AG08395 (cell line): ENCODE measurements at regions not wholly inside any gene's neighbourhood (a gene's known extent, or its start where the extent isn't known, plus 50 kb on each side); places are given as distances from the start of the nearest gene placed in this dataset.
"Not testable (repeated sequence)": the region's sequence is repeated elsewhere in the genome, so short reads cannot be mapped to it uniquely, and the experiment has no call there.

ENCODE experiments used
- DNase-seq: peaks from one replicate; pipeline ENCODE4 v3.0.0; 2012; ENCODE audit warnings: mixed read lengths, low spot score

DNA sequence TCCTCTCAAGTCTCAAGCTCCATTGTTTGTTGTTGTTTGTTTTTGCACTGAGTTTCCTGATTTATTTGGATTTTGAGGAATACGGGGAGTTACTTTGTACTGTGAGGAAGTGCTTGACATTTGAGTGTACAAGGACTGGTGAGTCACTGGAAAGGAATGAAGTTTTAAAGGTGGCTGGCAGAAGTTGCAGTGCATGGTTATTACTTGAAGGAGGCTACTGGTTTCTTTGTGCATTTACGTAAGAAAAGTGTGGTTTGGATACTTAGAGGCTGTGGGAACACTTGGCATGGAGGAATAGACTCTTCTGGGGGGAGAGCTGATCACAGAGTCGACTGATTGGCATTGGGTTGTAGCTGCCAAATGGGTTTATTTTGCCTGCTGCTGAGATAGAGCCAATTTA is 919.0 kb downstream of the TAF11L14 start:
- DNase-seq, result no peak

DNA sequence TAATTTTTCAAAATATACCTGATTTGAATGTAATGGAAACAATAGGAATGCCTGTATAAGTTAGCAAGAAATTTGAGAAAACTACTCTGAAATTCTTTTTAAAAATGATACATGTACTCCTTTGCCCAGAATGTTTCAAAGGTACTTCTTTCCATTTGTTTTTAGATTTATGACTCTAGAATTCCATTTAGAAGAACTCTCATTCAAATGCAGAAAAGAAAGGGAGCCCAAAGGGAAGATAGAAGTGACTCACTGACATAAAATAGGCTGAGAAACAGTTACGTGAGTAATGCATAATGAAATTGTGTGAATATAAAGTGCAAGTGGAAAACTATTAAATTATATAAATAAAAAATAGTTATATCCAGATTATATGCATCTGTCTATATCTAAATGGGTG is 926.3 kb downstream of the TAF11L14 start:
- no peak for DNase-seq

DNA sequence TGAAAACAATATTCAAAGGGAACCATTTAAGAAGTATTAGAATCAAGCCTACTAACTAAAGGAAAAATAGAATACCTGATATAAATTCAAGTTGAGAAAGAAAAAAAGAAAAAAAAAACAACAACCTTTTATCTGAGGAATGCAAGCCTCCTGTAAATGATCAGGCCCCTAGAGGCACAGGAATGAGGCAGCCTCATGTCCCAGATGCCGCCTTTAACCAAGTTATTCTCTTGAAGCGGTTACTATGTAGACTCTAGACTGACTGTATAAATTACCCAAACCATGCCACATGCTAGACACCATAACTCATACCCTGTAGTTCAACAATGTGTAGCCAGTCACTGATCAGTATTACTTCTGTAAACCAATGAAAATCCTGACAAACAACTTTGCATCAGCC is 929.6 kb downstream of the TAF11L14 start:
- DNase-seq, result no peak

DNA sequence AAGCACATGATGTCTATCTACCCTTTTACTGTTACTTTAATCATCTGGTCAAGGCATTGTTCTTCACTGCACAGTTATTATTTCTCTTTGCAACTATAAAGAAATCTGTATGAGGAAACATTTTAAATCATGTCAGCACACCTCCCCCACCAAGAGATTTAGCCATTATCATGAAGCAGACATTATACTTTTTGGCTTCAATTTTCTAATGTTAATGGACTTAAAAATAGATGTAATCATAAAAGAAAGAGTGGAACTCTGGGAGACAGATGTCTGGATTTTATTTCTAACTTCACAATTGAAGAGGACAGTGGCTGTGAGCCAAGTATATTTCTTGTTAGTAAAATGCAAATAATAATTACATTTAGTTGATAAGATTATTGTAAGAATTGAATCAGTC is 932.4 kb downstream of the TAF11L14 start:
- DNase-seq, result no peak

DNA sequence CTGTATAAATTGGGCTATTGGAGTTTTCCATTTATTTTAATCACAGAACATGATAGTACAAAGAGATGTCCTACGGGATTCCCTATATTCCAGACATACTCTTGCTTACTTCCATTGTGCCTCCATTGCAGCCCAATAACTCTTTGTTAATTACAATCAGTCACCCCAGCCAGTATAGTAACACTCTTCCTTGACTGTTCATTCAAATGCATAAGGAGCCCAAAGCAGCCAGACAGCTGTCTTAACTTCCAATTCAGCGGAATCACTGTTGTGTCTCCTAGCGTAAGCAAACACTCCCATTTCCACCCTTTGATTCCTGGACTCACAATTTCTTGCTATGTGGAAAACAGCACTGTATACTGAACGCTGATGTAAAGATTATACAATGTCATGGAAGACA is 942.3 kb downstream of the TAF11L14 start:
- DNase-seq, result no peak

DNA sequence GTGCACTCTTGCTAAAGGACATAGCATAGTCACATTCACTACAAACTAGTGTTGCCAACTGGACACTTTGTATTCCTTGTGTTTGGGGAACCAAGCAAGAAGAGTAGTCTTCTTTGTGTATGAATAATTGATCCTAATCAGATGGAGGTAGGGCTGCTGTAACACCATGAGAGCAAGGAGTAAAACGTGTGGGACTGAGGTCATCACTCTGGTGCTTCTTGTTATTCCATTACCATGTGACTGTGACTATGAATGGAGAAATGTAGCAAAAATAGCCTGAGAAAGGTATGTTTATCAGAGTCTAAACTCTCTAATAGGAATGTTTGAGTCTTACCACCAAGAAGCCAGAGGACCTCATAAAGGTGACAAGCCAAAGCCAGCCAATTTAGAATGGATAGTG is 966.9 kb downstream of the TAF11L14 start:
- DNase-seq, result no peak

DNA sequence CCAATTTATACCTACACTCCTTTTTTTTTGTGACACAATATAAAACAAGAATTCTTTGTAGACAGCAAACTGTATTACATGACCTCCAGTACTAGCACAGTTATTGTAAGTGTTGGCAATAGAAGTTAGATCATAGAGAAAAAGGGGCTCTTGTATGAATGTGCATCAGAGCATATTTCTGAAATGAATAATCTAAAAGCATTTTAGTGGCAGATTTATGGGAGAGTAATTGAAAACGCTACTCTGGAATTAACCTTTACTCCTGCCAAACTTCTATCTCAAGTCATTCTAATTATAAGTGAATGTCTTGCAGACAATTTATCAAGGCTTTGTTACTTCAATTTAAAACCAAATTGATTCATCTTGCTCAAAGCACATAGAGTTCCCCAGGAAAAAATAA is 968.1 kb downstream of the TAF11L14 start:
- no peak for DNase-seq

DNA sequence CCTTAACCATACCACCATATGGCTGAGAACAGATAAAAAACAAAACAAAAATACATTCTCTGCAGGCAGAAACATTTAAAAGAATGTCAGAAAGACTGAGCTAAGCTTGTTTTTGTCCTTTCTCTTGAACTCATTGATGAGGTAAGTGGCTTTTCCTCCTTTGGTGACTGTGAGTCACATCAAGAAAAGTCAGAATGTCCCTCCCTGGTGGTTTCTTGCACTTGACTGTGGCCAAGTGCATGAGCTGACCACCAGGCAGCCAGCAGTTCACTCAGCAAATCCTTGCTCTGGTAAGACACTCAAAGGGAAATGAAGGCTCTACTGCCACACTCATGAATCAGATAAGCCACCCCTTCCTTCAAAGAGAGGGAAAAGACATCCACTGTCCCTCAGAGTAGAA is 970.9 kb downstream of the TAF11L14 start:
- DNase-seq, result no peak

DNA sequence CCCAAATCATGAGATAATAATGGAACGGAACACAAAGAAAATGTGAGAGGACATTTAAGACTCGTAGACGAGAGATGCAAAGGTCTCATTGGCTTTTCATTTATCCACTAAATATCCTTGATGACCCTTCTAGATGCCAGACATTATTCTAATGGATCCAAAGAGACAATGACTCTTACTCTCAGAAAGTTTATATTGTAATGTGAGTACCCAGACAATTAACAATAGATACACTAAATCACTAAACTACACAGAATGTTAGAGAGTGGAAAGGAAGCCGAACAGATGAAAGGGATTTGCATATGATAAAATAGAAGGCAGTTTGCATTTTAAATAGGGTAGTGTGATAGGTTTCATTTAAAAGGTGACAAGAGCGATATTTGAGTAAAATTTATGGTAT is 973.3 kb downstream of the TAF11L14 start:
- no peak for DNase-seq

DNA sequence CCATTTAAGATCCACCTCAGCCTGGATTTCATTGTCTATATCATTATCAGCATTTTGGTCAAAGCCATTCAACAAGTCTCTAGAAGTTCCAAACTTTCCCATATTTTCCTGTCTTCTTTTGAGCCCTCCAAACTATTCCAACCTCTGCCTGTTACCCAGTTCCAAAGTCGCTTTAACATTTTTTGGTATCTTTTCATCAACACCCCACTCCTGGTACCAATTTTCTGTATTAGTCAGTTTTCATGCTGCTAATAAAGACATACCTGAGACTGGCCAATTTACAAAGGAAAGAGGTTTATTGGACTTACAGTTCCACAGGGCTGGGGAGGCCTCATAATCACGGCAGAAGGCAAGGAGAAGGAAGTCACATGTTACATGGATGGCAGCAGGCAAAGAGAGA is 982.9 kb downstream of the TAF11L14 start:
- not testable (repeated sequence) for DNase-seq

DNA sequence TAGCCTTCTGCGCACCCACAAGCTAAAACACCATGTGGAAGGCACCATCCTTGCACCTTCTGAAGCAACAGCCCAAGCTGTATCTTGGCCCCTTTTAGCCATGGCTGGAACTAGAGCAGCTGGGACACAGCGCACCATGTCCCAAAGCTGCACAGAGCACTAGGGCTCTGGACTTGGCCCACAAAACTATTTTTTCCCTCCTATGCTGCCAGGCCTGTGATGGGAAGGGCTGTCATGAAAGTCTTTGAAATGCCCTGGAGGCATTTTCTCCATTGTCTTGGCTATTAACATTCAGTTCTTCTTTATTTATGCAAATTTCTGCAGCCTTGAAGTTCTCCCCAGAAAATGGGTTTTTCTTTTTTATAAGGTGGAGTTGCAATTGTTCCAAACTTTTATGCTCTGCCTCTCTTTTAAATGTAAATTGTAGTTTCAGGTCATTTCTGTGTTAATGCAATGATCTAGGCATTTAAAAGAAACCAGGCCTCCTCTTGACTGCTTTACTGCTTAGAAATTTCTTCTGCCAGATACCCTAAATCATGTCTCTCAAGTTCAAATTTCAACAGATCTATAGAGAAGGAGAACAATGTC is 996.3 kb downstream of the TAF11L14 start:
- DNase-seq, result no peak

DNA sequence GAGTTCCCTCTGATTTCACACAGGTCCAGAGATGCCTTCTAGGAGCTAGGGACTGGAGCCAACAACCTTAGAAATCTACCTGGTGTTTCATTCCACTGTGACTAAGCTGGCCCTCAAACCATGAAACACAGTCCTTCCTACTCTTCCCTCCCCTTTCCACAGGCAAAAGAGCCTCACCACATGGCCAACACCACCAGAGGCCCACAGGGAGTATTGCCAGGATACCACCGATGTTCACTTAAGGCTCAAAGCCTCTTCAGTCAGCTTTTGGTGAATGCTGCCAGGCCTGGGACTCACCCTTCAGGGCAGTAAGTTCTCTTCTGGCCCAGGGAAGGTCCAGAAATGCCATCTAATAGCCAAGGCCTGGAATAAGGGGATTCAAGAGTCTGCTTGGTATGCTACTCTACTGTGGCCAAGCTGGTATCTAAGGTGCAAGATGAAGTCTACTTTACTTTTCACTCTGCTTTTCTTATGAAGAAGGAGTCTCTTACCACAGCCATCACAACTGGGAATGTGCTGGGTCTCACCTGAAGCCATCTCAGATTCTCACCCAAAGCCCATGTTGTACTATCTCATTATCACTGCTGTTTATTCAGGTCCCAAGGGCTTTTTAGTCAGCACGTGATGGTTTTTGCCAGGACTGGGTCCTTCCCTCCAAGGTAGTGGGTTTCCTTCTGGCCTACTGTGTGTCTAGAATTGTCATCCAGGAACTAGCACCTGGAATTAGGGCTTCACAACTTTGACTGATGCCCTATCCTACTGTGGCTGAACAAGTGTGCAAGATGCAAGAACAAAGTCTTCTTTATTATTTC is 1018.4 kb downstream of the TAF11L14 start:
- no peak for DNase-seq

DNA sequence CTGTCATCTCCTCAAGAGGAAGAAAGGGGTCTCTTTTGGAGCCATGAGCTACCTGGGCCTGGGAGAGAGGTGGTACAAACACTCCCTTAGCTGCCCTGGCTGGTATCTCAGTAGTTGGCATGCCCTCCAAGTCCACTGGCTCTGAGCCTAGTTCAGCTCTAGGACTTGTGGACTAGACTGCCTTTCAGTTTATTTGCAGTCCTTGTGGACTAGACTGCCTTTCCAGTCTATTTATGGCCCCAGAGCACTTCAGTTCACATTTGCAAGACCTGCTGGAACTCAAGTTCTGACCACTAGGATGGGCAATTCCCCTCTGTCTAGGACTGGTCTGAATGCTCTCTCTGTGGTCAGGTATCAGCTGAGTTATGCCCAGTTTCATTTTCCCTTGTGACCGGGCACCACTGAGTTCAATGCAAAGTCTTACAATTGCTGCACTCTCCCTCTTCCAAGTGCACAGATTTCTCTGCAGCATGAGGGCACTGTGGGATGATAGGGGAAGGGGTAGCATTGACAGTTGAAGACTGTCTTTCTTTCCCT is 1019.0 kb downstream of the TAF11L14 start:
- no peak for DNase-seq

DNA sequence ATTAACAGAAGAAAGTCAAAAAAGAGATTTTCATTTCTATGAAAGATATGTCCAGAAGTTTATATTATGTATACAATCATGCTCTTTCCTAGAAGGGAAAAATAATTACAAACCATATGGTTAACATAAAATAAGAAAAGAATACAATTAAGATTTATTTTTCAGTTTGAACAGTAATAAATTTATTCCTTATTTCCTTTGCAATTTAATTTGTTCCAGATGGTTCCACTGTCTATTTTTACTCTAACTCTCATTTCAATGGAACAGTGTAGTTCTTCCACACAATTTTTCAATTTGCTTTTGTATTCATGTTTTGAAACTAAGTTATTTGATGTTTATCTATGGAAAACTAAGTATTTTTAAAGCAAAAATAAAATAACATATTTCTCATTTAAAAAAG is 1026.3 kb downstream of the TAF11L14 start:
- DNase-seq, result no peak

DNA sequence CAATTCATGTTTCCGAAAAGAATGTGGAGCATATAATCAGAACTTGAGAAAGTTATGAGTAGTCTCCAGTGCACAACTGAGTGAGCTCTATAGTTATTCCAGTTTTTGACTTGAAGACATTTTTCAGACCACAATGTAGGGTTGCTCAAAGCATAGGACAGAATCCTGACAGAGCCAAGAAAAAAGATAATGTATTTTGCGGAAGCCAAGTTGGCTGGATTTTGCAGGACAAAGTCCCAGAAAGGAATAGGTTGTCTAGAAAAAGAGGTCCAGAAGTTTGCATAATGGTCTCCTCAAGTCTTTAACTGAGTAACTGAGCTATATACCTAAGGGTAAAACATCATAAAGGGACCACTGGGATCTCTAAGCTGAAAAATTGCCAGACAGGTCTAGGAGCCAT is 1028.0 kb downstream of the TAF11L14 start:
- DNase-seq, result no peak

DNA sequence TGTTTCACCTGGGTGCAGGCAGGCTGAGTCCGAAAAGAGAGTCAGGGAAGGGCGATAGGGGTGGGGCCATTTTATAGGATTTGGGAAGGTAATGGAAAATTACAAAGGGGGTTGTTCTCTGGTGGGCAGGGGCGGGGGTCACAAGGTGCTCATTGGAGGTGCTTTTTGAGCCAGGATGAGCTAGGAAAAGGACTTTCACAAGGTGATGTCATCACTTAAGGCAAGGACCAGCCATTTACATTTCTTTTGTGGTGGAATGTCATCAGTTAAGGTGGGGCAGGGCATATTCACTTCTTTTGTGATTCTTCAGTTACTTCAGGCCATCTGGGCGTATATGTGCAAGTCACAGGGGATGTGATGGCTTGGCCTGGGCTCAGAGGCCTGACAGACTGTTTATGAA is 1040.0 kb downstream of the TAF11L14 start:
- DNase-seq, result not testable (repeated sequence)

DNA sequence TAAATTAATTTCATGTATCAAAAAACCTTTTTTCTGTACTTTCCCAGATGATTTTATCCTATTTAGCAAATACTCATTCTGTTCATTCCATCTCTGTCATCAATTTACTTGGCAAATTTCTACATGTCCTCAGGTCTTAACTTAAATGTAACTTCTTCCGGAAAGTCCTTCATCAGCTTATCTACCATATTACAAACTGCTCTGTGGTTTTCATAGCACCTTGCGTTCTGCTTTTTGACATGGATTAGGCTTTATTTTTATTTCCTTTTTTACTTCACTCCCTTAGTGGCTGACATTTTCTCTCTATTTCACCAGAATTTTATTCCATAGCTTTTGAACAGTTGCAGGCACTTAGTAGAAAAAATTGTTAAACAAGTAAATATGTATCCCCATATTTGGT is 1040.8 kb downstream of the TAF11L14 start:
- no peak for DNase-seq

DNA sequence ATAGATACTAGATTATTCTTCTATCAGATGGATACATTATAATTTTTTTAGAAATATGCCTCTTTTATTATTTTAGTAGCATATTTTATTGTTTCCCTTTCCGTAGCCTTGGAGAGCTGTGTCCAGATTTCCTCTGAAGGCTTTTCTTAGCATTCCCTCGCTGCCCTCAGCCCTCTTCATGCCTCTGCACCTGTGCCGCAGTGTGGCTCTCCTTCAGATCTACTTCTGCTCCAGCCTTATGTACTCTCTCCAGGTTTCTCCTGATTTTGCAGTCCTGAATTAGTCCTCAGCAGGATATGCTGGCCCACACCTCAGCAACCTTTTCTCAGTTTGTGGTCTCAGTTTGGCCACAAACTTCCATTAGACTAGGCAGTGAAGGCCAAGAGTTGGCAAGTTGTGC is 1052.0 kb downstream of the TAF11L14 start:
- DNase-seq, result no peak

DNA sequence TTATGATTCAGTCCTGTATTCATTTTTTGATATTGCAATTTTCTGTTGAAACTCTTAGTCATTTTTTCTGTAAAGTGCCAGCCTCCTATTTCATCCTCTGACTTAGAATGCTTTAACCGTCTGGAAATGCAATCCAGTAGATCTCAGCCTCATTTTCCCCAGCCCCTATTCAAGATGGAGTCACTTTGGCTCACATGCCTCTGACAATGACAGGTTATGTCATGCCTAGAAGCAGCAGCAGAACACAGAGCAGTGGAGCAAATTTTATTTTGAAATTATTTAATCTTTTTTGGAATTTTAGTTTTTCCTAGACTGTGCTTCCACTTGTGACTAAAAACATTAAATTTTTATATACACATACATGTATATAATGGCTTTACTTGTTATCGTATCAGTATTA is 1053.2 kb downstream of the TAF11L14 start:
- DNase-seq, result no peak

DNA sequence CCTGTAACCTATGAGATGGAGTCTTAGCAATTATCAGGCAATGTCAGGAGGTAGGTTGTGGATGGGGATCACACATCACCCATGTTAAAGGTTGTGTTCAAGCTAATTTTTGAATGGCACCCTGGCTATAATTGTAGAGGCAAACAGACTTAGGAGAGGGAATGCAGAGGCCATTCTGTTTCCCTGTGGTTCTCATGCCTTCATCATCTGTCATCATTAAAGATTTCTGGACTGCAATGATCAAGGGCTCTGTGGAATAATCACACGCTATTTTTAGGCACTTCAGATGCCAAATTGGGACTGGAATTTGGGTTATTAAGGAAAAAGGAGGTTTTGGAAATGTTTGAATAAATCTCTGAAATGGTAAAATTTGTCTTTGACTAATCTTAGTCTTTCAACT is 1065.4 kb downstream of the TAF11L14 start:
- no peak for DNase-seq

DNA sequence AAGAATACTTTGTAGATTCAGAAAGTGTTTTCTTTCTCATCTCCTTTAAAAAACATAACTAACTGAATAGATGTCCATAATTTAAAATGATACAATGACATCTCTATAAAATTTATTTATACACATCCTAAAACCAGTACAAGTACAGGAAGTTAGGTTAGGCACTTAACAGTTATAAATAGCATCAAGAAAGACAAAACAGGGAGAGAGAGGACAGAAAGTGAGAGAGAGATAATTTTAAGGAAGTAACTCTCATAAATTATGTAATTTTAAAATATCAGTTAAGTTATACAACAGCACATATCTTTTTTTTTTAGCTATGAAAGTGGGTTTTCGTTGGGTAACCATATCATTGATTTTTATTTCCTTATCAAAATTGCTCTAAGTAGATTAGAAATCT is 1068.6 kb downstream of the TAF11L14 start:
- no peak for DNase-seq

DNA sequence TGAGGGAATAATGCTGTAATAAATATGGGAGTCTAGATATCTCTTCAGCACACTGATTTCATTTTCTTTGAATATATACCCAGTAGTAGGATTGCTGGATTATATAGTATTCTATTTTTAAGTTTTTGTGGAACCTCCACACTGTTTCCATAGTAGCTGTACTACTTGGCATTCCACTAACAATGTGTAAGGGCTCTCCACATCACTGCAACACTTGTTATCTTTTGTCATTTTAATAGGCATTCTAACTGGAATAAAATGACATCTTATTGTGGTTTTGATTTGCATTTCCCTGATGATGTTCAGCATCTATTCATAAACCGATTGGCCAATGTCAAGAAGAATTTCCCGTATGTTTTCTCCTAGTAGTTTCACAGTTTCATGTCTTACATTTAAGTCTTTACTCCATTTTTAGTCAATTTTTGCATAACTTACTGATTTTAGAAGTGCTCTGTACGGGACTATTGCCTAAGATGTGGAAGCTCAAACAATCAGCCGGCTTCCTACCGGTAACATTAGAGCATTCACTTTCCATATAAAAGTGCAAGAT is 1078.8 kb downstream of the TAF11L14 start:
- DNase-seq, result no peak

DNA sequence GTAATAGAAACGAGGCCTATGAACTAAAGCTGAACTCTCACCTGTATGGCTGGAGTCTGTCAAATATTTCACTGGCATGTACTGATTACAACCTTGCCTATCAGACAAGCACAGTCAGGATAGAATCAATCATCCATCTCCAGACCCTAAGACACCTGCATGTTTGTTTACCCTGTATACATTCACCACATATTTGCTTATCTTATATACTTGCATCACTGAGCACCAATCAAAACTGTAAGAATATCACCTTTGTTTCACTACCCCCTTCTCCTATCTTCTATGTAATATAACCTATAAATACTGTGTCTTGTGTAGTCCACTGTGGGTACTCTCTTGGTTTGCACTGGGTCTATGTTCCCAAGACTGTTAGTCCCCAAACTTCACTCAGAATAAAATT is 1085.7 kb downstream of the TAF11L14 start:
- no peak for DNase-seq
